Body of pancreas (tissue), 4 donors: ENCODE measurements at regions not wholly inside any gene's neighbourhood (a gene's known extent, or its start where the extent isn't known, plus 50 kb on each side); places are given as distances from the start of the nearest gene placed in this dataset.

Experiments used
- ATAC-seq: fragments of 150-250 bp; one replicate; pipeline ENCODE4 v1.9.1; 2016
- DNase-seq, 4 donors: peaks; one replicate each; pipeline ENCODE4 v3.0.0-alpha.2; 2019
- H3K27ac ChIP-seq, 4 donors: fragments of 200-600 bp; sonication (generic); 1 replicate in 3 of 4; 2 replicates in 1 of 4; pipeline versions ENCODE4 v1.5.1 to v1.6.1; 2016 to 2019; ENCODE audit warnings: mild to moderate bottlenecking in 1 of 4, mixed read lengths in 1 of 4, moderate library complexity in 1 of 4
- H3K27me3 ChIP-seq, 2 donors: fragments of 200-600 bp; sonication (generic); one replicate each; pipeline ENCODE4 v1.6.0; 2016; ENCODE audit warnings: mild to moderate bottlenecking in 1 of 2
- H3K36me3 ChIP-seq, 2 donors: fragments of 200-600 bp; sonication (generic); replicated peaks in 1 of 2; 2 replicates each; pipeline ENCODE4 v1.5.1; 2016; ENCODE audit warnings: low read depth in 2 of 2; ENCODE audit not compliant: insufficient read depth in 1 of 2
- H3K4me1 ChIP-seq: fragments of 200-600 bp; sonication (generic); one replicate; pipeline ENCODE4 v1.6.0; 2016
- H3K4me3 ChIP-seq, 2 donors: fragments of 200-600 bp; sonication (generic); 1 replicate in 1 of 2; 2 replicates in 1 of 2; pipeline ENCODE4 v1.5.1; 2016 to 2019
- H3K9me3 ChIP-seq, 3 donors: fragments of 200-600 bp; sonication (generic); 1 replicate in 2 of 3; 2 replicates in 1 of 3; pipeline ENCODE4 v1.5.1; 2016
- CTCF ChIP-seq, 7 experiments: fragments of 450-650 bp in 4 of 7; fragments of 200-600 bp in 3 of 7; sonication (generic) in 3 of 7; IDR thresholded peaks; one replicate each; pipeline ENCODE4 v1.5.1; 2016 to 2019; ENCODE audit warnings: antibody characterized with exemption in 7 of 7
- POLR2A ChIP-seq, 3 donors: fragments of 450-650 bp; IDR thresholded peaks; one replicate each; pipeline ENCODE4 v1.6.1; 2016; ENCODE audit warnings: antibody characterized with exemption in 3 of 3, mild to moderate bottlenecking in 2 of 3
- WGBS, 2 donors: methylation state at CpG; one replicate each; pipeline ENCODE4 v1.1.5; 2017; 5-methylcytosine and 5-hydroxymethylcytosine counted together
- intact Hi-C: fragments of 100-400 bp; cut with DNase I; formaldehyde crosslinking; loops from one replicate; pipeline ENCODE4 v1.15.1; 2023

DNA sequence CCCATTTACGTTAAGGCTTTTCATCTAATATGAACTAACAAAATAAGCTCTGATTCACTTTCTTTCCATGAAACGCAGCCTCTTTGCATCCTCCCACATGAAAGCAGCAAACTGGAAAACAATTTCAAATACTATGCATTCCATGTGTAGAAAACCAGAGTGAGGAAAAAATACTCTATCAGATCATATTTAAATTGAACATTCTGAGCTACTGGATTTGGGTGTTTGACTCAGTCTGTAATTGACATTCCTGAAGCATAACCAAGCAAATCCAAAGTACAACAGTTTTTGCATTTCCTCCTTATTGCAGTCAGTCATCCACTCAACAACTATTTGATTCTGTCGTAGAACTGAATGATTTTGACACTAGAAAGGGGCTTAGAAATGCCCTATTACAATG is 399.1 kb upstream of the NMUR2 start:
- Histone ChIP-seq H3K36me3 (no peaks in the 10 kb centered on the region), H3K4me3 (no peak overlapping the region), H3K4me1 (no peaks in the 10 kb centered on the region), H3K27me3 (no peaks in the 10 kb centered on the region), H3K27ac (no peak overlapping the region), H3K9me3 (no peaks in the 10 kb centered on the region)
- DNase-seq (no peak), ATAC-seq (no peak)
- intact Hi-C loops, result no loop called here
- TF ChIP-seq CTCF (IDR thresholded peaks at IDR 0.05) (no peak), POLR2A (IDR thresholded peaks at IDR 0.05) (no peak)
- WGBS, 2 donors, result 34 to 53% methylated on average over 3 of the region's 3 CpGs

DNA sequence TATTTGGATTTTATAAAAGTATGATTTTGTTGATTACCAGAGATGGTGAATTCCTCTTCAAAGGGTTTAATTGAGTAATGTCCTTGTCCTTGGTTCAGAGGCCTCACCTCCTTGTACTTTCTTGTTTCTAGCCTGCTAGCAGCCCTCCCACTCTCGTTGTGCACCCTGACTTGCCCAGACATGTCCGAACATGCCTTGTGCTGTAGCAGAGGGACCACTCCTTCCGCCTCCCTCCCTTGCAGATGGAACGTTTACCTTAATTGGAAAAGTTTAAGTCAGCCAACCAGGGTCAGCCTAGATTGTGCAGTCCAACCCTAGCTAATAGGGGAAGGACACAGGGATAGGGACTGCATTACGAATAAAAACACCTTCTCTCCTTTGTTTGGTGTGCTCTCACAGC is 406.9 kb upstream of the NMUR2 start:
- Histone ChIP-seq H3K36me3 (no peaks in the 10 kb centered on the region), H3K9me3 (no peaks in the 10 kb centered on the region), H3K4me3 (no peak overlapping the region), H3K27me3 (no peaks in the 10 kb centered on the region), H3K4me1 (no peaks in the 10 kb centered on the region), H3K27ac (no peak overlapping the region)
- DNase-seq, result no peak
- ATAC-seq, result no peak
- 44 to 57% methylated on average over 5 of the region's 5 CpGs for WGBS, 2 donors
- intact Hi-C loops, result no loop called here
- TF ChIP-seq CTCF (IDR thresholded peaks at IDR 0.05) (no peak), POLR2A (IDR thresholded peaks at IDR 0.05) (no peak)

- Histone ChIP-seq H3K27me3 (no peaks in the 10 kb centered on the region), H3K36me3 (no peaks in the 10 kb centered on the region), H3K9me3 (no peaks in the 10 kb centered on the region), H3K4me1 (no peaks in the 10 kb centered on the region), H3K4me3 (no peak overlapping the region), H3K27ac (no peak overlapping the region)
- intact Hi-C loops, result no loop called here
- DNase-seq (no peak), ATAC-seq (no peak)
- WGBS, 2 donors, result 65 to 67% methylated on average over 6 of the region's 6 CpGs
- TF ChIP-seq CTCF (IDR thresholded peaks at IDR 0.05), result no peak
- TF ChIP-seq POLR2A (IDR thresholded peaks at IDR 0.05), result no peak
These were observed 408.4 kb upstream of the NMUR2 start for GRCh38 chr5:152813526-152813925.

- no peaks in the 10 kb centered on the region for H3K9me3 ChIP-seq
- H3K4me3 ChIP-seq, result no peak overlapping the region
- TF ChIP-seq CTCF (IDR thresholded peaks at IDR 0.05) (no peak), POLR2A (IDR thresholded peaks at IDR 0.05) (no peak)
- H3K27ac ChIP-seq, result no peak overlapping the region
- ATAC-seq, result no peak
- H3K36me3 ChIP-seq, result no peaks in the 10 kb centered on the region
- H3K4me1 ChIP-seq, result no peaks in the 10 kb centered on the region
- no peak for DNase-seq
- H3K27me3 ChIP-seq, result no peaks in the 10 kb centered on the region
- intact Hi-C loops, result no loop called here
These were observed 414.8 kb upstream of the NMUR2 start for GRCh38 chr5:152819891-152820290.

DNA sequence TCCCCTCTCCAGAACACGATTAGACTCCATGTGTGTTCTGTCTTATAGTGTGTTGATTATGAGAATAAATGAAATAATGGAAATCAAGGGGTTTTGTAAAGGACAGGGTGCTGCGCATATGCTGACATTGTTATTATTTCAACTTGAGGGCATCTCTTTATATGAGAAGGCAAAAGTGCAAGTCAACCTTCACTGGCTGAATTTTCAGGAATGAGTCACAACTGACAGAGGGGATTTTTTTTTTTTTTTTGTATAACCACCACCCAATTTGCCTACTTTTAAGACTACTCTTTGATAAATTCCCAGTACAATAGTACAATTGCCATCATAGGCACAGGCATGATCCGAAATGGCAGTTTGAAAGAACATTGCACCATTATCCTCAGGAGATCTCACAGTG is 419.2 kb upstream of the NMUR2 start:
- H3K27ac ChIP-seq, result no peak overlapping the region

More for the DNA sequence above, 419.2 kb upstream of the NMUR2 start:
- intact Hi-C loops, result no loop called here
- WGBS, 2 donors, result 55 to 57% methylated on average over 3 of the region's 3 CpGs
- Histone ChIP-seq H3K4me3 (no peak overlapping the region), H3K36me3 (no peaks in the 10 kb centered on the region), H3K27me3 (no peaks in the 10 kb centered on the region), H3K9me3 (no peaks in the 10 kb centered on the region), H3K4me1 (no peaks in the 10 kb centered on the region)
- no peak for TF ChIP-seq CTCF (IDR thresholded peaks at IDR 0.05)
- no peak for TF ChIP-seq POLR2A (IDR thresholded peaks at IDR 0.05)
- ATAC-seq (no peak), DNase-seq (no peak)
